Peyer's patch (tissue), 4 donors: ENCODE measurements at regions not wholly inside any gene's neighbourhood (a gene's known extent, or its start where the extent isn't known, plus 50 kb on each side); places are given as distances from the start of the nearest gene placed in this dataset.

Source experiments
- DNase-seq, 3 donors: peaks; one replicate each; pipeline ENCODE4 v3.0.0-alpha.2; 2017 to 2019
- H3K27ac ChIP-seq, 4 donors: fragments of 200-600 bp; sonication (generic); one replicate each; pipeline ENCODE4 v1.5.1; 2016 to 2019
- H3K27me3 ChIP-seq, 2 donors: fragments of 200-600 bp; sonication (generic); one replicate each; pipeline ENCODE4 v1.5.1; 2019
- H3K36me3 ChIP-seq, 3 donors: fragments of 200-600 bp; sonication (generic); one replicate each; pipeline ENCODE4 v1.5.1; 2016 to 2019
- H3K4me1 ChIP-seq, 4 donors: fragments of 200-600 bp; sonication (generic); one replicate each; pipeline ENCODE4 v1.5.1; 2016 to 2019
- H3K4me3 ChIP-seq, 4 donors: fragments of 200-600 bp; sonication (generic); 1 replicate in 3 of 4; 2 replicates in 1 of 4; pipeline ENCODE4 v1.5.1; 2016 to 2019; ENCODE audit warnings: mild to moderate bottlenecking in 1 of 4
- H3K9me3 ChIP-seq, 4 donors: fragments of 200-600 bp; sonication (generic); one replicate each; pipeline ENCODE4 v1.5.1; 2016 to 2019; ENCODE audit warnings: mild to moderate bottlenecking in 1 of 4
- POLR2A ChIP-seq, 2 donors: fragments of 450-650 bp; IDR thresholded peaks; one replicate each; pipeline ENCODE4 v1.5.1; 2017; ENCODE audit warnings: antibody characterized with exemption in 2 of 2, mild to moderate bottlenecking in 2 of 2, moderate library complexity in 2 of 2
- TF ChIP-seq, protein P1 (sequence below), 6 experiments: fragments of 450-650 bp in 4 of 6; fragments of 200-600 bp in 2 of 6; sonication (generic) in 1 of 6; IDR thresholded peaks; one replicate each; pipeline ENCODE4 v1.5.1; 2017 to 2019; ENCODE audit warnings: antibody characterized with exemption in 6 of 6, mild to moderate bottlenecking in 3 of 6, moderate library complexity in 1 of 6

DNA sequence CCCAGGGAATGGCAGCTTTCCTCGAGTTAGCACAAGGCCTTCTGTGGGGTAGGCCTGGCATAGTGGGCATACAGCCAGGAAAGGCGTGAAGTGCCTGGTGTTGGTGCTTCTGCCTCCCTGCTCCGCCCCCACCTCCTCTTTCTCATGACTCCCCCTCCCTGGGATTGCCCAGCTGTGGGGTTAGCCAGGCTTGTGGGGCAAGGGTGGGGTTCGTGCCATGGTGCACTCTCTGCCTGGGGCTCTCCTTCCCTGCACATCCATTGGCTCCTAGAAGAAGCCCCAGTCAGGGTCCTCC lies 236.8 kb upstream of the NCAM1 start:
- H3K36me3 ChIP-seq, result no peaks in the 10 kb centered on the region
- no peaks in the 10 kb centered on the region for H3K9me3 ChIP-seq
- DNase-seq, result no peak
- H3K4me3 ChIP-seq, result no peak overlapping the region
- H3K27ac ChIP-seq, result no peak overlapping the region
- no peaks in the 10 kb centered on the region for H3K4me1 ChIP-seq
- H3K27me3 ChIP-seq, result no peaks in the 10 kb centered on the region
- TF ChIP-seq POLR2A (IDR thresholded peaks at IDR 0.05), result no peak
- TF ChIP-seq, protein P1, sequence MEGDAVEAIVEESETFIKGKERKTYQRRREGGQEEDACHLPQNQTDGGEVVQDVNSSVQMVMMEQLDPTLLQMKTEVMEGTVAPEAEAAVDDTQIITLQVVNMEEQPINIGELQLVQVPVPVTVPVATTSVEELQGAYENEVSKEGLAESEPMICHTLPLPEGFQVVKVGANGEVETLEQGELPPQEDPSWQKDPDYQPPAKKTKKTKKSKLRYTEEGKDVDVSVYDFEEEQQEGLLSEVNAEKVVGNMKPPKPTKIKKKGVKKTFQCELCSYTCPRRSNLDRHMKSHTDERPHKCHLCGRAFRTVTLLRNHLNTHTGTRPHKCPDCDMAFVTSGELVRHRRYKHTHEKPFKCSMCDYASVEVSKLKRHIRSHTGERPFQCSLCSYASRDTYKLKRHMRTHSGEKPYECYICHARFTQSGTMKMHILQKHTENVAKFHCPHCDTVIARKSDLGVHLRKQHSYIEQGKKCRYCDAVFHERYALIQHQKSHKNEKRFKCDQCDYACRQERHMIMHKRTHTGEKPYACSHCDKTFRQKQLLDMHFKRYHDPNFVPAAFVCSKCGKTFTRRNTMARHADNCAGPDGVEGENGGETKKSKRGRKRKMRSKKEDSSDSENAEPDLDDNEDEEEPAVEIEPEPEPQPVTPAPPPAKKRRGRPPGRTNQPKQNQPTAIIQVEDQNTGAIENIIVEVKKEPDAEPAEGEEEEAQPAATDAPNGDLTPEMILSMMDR (IDR thresholded peaks at IDR 0.05), result no peak

DNA sequence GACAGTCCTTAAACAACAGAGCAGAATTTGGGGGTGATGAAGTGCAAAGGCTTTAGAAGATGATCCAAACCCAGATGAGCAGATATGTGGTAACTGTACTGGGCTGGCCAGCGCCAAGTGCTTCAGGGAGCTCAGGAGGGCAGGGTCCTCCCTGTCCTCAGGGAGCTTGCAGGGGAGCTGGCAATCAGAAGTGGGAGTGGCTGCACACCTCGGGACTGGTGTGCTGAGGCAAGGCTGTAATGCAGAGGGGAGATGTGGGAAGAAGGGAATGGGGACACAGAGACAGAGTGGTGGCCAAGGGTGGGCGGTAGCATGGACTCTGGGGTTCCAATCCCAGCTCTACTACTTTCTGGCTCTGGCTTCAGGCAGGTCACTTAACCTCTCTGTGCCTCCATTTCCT lies 235.6 kb upstream of the NCAM1 start:
- Histone ChIP-seq H3K27ac (no peak overlapping the region), H3K9me3 (no peaks in the 10 kb centered on the region), H3K4me1 (no peaks in the 10 kb centered on the region), H3K4me3 (no peak overlapping the region), H3K27me3 (no peaks in the 10 kb centered on the region), H3K36me3 (no peaks in the 10 kb centered on the region)
- no peak for DNase-seq
- TF ChIP-seq, protein P1 (IDR thresholded peaks at IDR 0.05), result no peak
- TF ChIP-seq POLR2A (IDR thresholded peaks at IDR 0.05), result no peak

DNA sequence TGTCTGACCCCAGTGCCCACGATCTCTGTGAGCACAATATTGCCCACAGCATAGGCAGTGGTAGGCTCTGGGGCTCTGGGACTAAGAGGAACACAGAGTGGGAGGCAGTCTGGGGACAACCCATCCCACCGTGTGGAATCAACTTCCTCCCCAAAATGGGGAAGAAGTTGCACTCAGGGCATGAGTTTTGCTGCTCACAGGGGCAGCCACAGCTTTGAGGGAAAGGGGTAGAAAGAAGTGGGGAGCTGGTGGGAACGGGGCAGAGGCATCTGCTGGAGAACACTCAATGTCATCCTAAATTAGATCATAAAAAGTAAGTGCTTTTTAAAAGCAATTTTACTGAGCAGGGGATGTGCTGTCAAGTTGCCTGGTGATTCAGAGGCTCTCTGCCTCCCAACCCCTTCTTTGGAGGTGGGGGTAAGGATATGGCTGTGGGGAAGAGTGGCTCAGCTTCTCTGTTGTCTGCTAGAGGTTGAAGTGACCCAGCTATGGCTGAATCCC lies 233.8 kb upstream of the NCAM1 start:
- Histone ChIP-seq H3K4me1 (no peaks in the 10 kb centered on the region), H3K9me3 (no peaks in the 10 kb centered on the region)
- no peak for TF ChIP-seq POLR2A (IDR thresholded peaks at IDR 0.05)
- TF ChIP-seq, protein P1 (IDR thresholded peaks at IDR 0.05), result no peak

DNA sequence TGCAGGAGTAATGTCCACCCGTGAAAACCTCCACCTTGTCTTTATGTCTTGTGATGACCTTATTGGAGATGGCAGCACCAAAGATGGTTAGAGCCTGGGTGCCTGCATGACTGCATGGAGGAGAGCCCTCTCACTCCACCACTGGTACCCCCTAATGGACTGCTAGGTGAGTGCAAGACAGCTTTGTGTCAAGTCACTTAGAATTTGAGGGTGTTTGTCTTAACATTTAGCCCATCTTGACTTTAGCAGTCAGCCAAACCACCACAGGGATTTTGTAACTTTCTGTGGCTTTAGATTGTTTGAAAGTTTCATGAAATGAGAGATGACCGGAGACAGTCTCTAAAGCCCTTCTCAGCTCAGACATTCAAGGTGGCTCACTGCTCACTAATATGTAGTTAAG lies 232.9 kb upstream of the NCAM1 start:
- Histone ChIP-seq H3K27ac (no peak overlapping the region), H3K4me3 (no peak overlapping the region), H3K36me3 (no peaks in the 10 kb centered on the region), H3K9me3 (no peaks in the 10 kb centered on the region), H3K27me3 (no peaks in the 10 kb centered on the region), H3K4me1 (no peaks in the 10 kb centered on the region)
- no peak for DNase-seq
- TF ChIP-seq, protein P1 (IDR thresholded peaks at IDR 0.05), result no peak
- TF ChIP-seq POLR2A (IDR thresholded peaks at IDR 0.05), result no peak

More for the DNA sequence above, 233.8 kb upstream of the NCAM1 start:
- Histone ChIP-seq H3K36me3 (no peaks in the 10 kb centered on the region), H3K27ac (no peak overlapping the region), H3K4me3 (no peak overlapping the region), H3K27me3 (no peaks in the 10 kb centered on the region)
- DNase-seq, result no peak

DNA sequence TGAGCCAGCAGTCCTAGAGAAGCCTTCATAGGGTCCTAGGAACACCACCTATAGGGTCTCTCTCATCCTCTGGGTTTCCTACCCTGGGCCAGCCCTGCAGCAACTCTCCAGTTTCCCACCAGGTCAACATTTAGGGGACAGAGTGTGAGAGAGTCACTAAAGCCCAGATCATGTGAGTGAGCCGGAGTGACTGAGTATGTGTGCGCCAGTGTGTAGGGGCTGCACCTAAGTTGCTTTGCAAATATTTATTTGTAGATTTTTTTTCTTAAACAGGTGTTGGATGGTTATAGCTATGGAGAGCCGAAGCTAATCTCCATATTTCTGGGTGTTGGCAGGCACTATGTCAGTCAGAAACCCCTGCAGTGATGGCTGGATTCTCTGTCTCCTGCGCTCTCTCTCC lies 232.5 kb upstream of the NCAM1 start:
- no peak for DNase-seq
- no peak for TF ChIP-seq POLR2A (IDR thresholded peaks at IDR 0.05)
- TF ChIP-seq, protein P1 (IDR thresholded peaks at IDR 0.05), result no peak
- no peaks in the 10 kb centered on the region for H3K36me3 ChIP-seq
- H3K4me3 ChIP-seq, result no peak overlapping the region
- no peaks in the 10 kb centered on the region for H3K4me1 ChIP-seq
- H3K27me3 ChIP-seq, result no peaks in the 10 kb centered on the region
- no peak overlapping the region for H3K27ac ChIP-seq
- no peaks in the 10 kb centered on the region for H3K9me3 ChIP-seq

DNA sequence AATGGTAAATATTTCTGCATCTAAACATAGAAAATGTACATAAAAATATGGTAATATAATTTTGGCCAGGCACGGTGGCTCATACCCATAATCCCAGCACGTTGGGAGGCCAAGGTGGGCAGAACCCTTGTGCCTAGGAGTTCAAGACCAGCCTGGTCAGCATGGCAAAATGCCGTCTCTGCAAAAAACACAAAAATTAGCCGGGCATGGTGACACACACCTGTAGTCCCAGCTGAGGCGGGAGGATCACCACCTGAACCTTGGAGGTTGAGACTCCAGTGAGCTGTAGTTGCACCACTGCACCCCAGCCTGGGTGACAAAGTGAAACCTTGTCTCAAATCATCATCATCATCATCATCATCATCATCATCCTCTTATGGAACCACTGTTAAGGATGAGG lies 230.6 kb upstream of the NCAM1 start:
- TF ChIP-seq, protein P1 (IDR thresholded peaks at IDR 0.05), result no peak
- no peak for TF ChIP-seq POLR2A (IDR thresholded peaks at IDR 0.05)
- no peak for DNase-seq
- no peaks in the 10 kb centered on the region for H3K9me3 ChIP-seq
- no peaks in the 10 kb centered on the region for H3K36me3 ChIP-seq
- no peaks in the 10 kb centered on the region for H3K27me3 ChIP-seq
- H3K27ac ChIP-seq, result no peak overlapping the region
- H3K4me1 ChIP-seq, result no peaks in the 10 kb centered on the region
- H3K4me3 ChIP-seq, result no peak overlapping the region
